ENCODE measurements at regions not wholly inside any gene's neighbourhood (a gene's known extent, or its start where the extent isn't known, plus 50 kb on each side); places are given as distances from the start of the nearest gene placed in this dataset.

- Histone ChIP-seq H3K27me3 (ENCODE audit: low read depth) (no peaks in the 10 kb centered on the region), H3K27ac (replicated peaks) (no peak overlapping the region), H3K9me3 (replicated peaks) (peaks cover 8% of the 10 kb centered on the region), H3K4me1 (no peaks in the 10 kb centered on the region), H3K36me3 (no peaks in the 10 kb centered on the region), H3K4me3 (no peak overlapping the region)
- intact Hi-C loops (cut with micrococcal nuclease), result no loop called here
- no peak for DNase-seq
- TF ChIP-seq CTCF (IDR thresholded peaks at IDR 0.05; ENCODE audit: borderline replicate concordance), result no peak
Measured at GRCh38 chr10:47205192-47205591, 94.8 kb upstream of the GDF10 start.

GRCh38 chr10:47206449-47207280 is 93.3 kb upstream of the GDF10 start:
- Histone ChIP-seq H3K9me3 (replicated peaks) (peaks cover 5% of the 10 kb centered on the region), H3K4me1 (no peaks in the 10 kb centered on the region), H3K36me3 (no peaks in the 10 kb centered on the region), H3K4me3 (no peak overlapping the region), H3K27me3 (ENCODE audit: low read depth) (no peaks in the 10 kb centered on the region), H3K27ac (replicated peaks) (no peak overlapping the region)
- no peak for TF ChIP-seq CTCF (IDR thresholded peaks at IDR 0.05; ENCODE audit: borderline replicate concordance)
- DNase-seq, result no peak
- intact Hi-C loops (cut with micrococcal nuclease), result no loop called here

GRCh38 chr10:47207281-47207615 is 92.7 kb upstream of the GDF10 start:
- DNase-seq, result no peak
- intact Hi-C loops (cut with micrococcal nuclease), result no loop called here

GRCh38 chr10:47207894-47208469 is 92.0 kb upstream of the GDF10 start:
- no peaks in the 10 kb centered on the region for H3K27me3 ChIP-seq (ENCODE audit: low read depth)
- no peak for TF ChIP-seq CTCF (IDR thresholded peaks at IDR 0.05; ENCODE audit: borderline replicate concordance)
- H3K27ac ChIP-seq (replicated peaks), result no peak overlapping the region

More at GRCh38 chr10:47207281-47207615, 92.7 kb upstream of the GDF10 start:
- TF ChIP-seq CTCF (IDR thresholded peaks at IDR 0.05; ENCODE audit: borderline replicate concordance), result no peak
- no peaks in the 10 kb centered on the region for H3K4me1 ChIP-seq
- no peak overlapping the region for H3K4me3 ChIP-seq
- peaks cover 6% of the 10 kb centered on the region for H3K9me3 ChIP-seq (replicated peaks)
- H3K27ac ChIP-seq (replicated peaks), result no peak overlapping the region
- H3K36me3 ChIP-seq, result no peaks in the 10 kb centered on the region
- H3K27me3 ChIP-seq (ENCODE audit: low read depth), result no peaks in the 10 kb centered on the region

GRCh38 chr10:47209466-47209865 is 90.5 kb upstream of the GDF10 start:
- no peak for DNase-seq
- H3K27me3 ChIP-seq (ENCODE audit: low read depth), result no peaks in the 10 kb centered on the region
- TF ChIP-seq CTCF (IDR thresholded peaks at IDR 0.05; ENCODE audit: borderline replicate concordance), result no peak
- H3K27ac ChIP-seq (replicated peaks), result no peak overlapping the region
- no peaks in the 10 kb centered on the region for H3K36me3 ChIP-seq
- peaks cover 14% of the 10 kb centered on the region for H3K9me3 ChIP-seq (replicated peaks)
- no peak overlapping the region for H3K4me3 ChIP-seq
- no peaks in the 10 kb centered on the region for H3K4me1 ChIP-seq
- intact Hi-C loops (cut with micrococcal nuclease), result no loop called here

More at GRCh38 chr10:47207894-47208469, 92.0 kb upstream of the GDF10 start:
- Histone ChIP-seq H3K4me1 (no peaks in the 10 kb centered on the region), H3K36me3 (no peaks in the 10 kb centered on the region), H3K9me3 (replicated peaks) (peaks cover 13% of the 10 kb centered on the region), H3K4me3 (no peak overlapping the region)
- DNase-seq, result no peak
- intact Hi-C loops (cut with micrococcal nuclease), result no loop called here

Measured in left ventricle myocardium inferior (tissue), 1 donor.